Thyroid gland (tissue), 4 donors: ENCODE measurements at regions not wholly inside any gene's neighbourhood (a gene's known extent, or its start where the extent isn't known, plus 50 kb on each side); places are given as distances from the start of the nearest gene placed in this dataset.
"Not testable (repeated sequence)": the region's sequence is repeated elsewhere in the genome, so short reads cannot be mapped to it uniquely, and the experiment has no call there.

Experiments used
- DNase-seq, 2 donors: peaks; one replicate each; pipeline ENCODE4 v3.0.0-alpha.2; 2019
- H3K27ac ChIP-seq, 3 donors: fragments of 200-600 bp; sonication (generic); 1 replicate in 2 of 3; 2 replicates in 1 of 3; pipeline ENCODE4 v1.5.1; 2016 to 2019; ENCODE audit warnings: mild to moderate bottlenecking in 1 of 3, moderate library complexity in 1 of 3
- H3K27me3 ChIP-seq: fragments of 200-600 bp; sonication (generic); one replicate; pipeline ENCODE4 v1.5.1; 2019
- H3K36me3 ChIP-seq, 2 donors: fragments of 200-600 bp; sonication (generic); one replicate each; pipeline ENCODE4 v1.5.1; 2016 to 2019
- H3K4me1 ChIP-seq, 2 donors: fragments of 200-600 bp; sonication (generic); one replicate each; pipeline ENCODE4 v1.5.1; 2017 to 2019
- H3K4me3 ChIP-seq, 3 donors: fragments of 200-600 bp; sonication (generic); replicated peaks in 1 of 3; 1 replicate in 2 of 3; 2 replicates in 1 of 3; pipeline ENCODE4 v1.5.1; 2016; ENCODE audit warnings: mild to moderate bottlenecking in 1 of 3
- H3K9me3 ChIP-seq: fragments of 200-600 bp; sonication (generic); one replicate; pipeline ENCODE4 v1.5.1; 2017
- CTCF ChIP-seq, 6 experiments: fragments of 200-600 bp in 3 of 6; fragments of 450-650 bp in 3 of 6; sonication (generic) in 3 of 6; IDR thresholded peaks; one replicate each; pipeline ENCODE4 v1.5.1; 2016 to 2019; ENCODE audit warnings: antibody characterized with exemption in 6 of 6, mild to moderate bottlenecking in 2 of 6, inconsistent platforms in 1 of 6, moderate library complexity in 1 of 6
- POLR2A ChIP-seq, 2 donors: fragments of 450-650 bp; IDR thresholded peaks; one replicate each; pipeline ENCODE4 v1.6.1; 2017; ENCODE audit warnings: antibody characterized with exemption in 2 of 2, mild to moderate bottlenecking in 2 of 2, moderate library complexity in 1 of 2
- WGBS, 2 donors: methylation state at CpG; one replicate each; pipeline ENCODE4 v1.1.5; 2017; 5-methylcytosine and 5-hydroxymethylcytosine counted together
- intact Hi-C: fragments of 100-400 bp; cut with DNase I; formaldehyde crosslinking; loops from one replicate; pipeline ENCODE4 v1.15.1; 2023

GRCh38 chr7:65268782-65269149 lies 104.9 kb upstream of the ZNF92 start:
- WGBS, 2 donors: 43 to 48% methylated on average over 3 of the region's 3 CpGs
- H3K27me3 ChIP-seq: no peaks in the 10 kb centered on the region
- intact Hi-C loops: no loop called here
- no peak for DNase-seq
- peaks cover 6 to 10% of the 10 kb centered on the region in 2 donors for H3K4me1 ChIP-seq
- no peaks in the 10 kb centered on the region for H3K36me3 ChIP-seq
- no peak overlapping the region for H3K27ac ChIP-seq
- H3K4me3 ChIP-seq: no peak overlapping the region
- H3K9me3 ChIP-seq: no peaks in the 10 kb centered on the region
- TF ChIP-seq CTCF (IDR thresholded peaks at IDR 0.05): no peak
- TF ChIP-seq POLR2A (IDR thresholded peaks at IDR 0.05): no peak

GRCh38 chr7:65265933-65266519 lies 107.6 kb upstream of the ZNF92 start:
- Histone ChIP-seq H3K27ac (no peak overlapping the region), H3K4me3 (no peak overlapping the region), H3K36me3 (no peaks in the 10 kb centered on the region), H3K9me3 (no peaks in the 10 kb centered on the region), H3K4me1 (peaks cover 6 to 10% of the 10 kb centered on the region in 2 donors), H3K27me3 (no peaks in the 10 kb centered on the region)
- TF ChIP-seq CTCF (IDR thresholded peaks at IDR 0.05) (no peak), POLR2A (IDR thresholded peaks at IDR 0.05) (no peak)
- DNase-seq: no peak
- intact Hi-C loops: no loop called here
- WGBS, 2 donors: 66 to 82% methylated on average over 6 to 7 of the region's 7 CpGs

- TF ChIP-seq POLR2A (IDR thresholded peaks at IDR 0.05): no peak
- TF ChIP-seq CTCF (IDR thresholded peaks at IDR 0.05): no peak
- WGBS, 2 donors: 94 to 100% methylated on average over 1 to 5 of the region's 5 CpGs
- no peaks in the 10 kb centered on the region for H3K36me3 ChIP-seq
- peaks cover under 1 to 4% of the 10 kb centered on the region in 2 donors for H3K4me1 ChIP-seq
- H3K27me3 ChIP-seq: no peaks in the 10 kb centered on the region
- no peaks in the 10 kb centered on the region for H3K9me3 ChIP-seq
- intact Hi-C loops: no loop called here
- DNase-seq: no peak
- H3K27ac ChIP-seq: no peak overlapping the region
- H3K4me3 ChIP-seq: no peak overlapping the region
Measured at GRCh38 chr7:65264258-65264657, 109.4 kb upstream of the ZNF92 start.

GRCh38 chr7:65260673-65261072 lies 113.0 kb upstream of the ZNF92 start:
- H3K9me3 ChIP-seq, intact Hi-C loops, H3K4me3 ChIP-seq, H3K4me1 ChIP-seq, H3K27ac ChIP-seq, DNase-seq, H3K27me3 ChIP-seq, H3K36me3 ChIP-seq: not testable (repeated sequence)
- 14% methylated on average over 1 of the region's 6 CpGs; no CpG with 5 or more reads in 1 of the 2 donors for WGBS, 2 donors

- 58 to 69% methylated on average over 6 of the region's 10 CpGs for WGBS, 2 donors
- not testable (repeated sequence) for H3K4me3 ChIP-seq
Measured at GRCh38 chr7:65259864-65260525, 113.7 kb upstream of the ZNF92 start.

GRCh38 chr7:65254061-65254460 lies 119.6 kb upstream of the ZNF92 start:
- H3K4me1 ChIP-seq: peaks cover 0 to 4% of the 10 kb centered on the region in 2 donors
- no peak overlapping the region for H3K4me3 ChIP-seq
- no peak overlapping the region for H3K27ac ChIP-seq
- H3K27me3 ChIP-seq: no peaks in the 10 kb centered on the region
- no peak for DNase-seq
- no peaks in the 10 kb centered on the region for H3K36me3 ChIP-seq
- WGBS, 2 donors: 92% methylated on average over 1 of the region's 1 CpG
- TF ChIP-seq CTCF (IDR thresholded peaks at IDR 0.05) (no peak), POLR2A (IDR thresholded peaks at IDR 0.05) (no peak)
- no peaks in the 10 kb centered on the region for H3K9me3 ChIP-seq
- intact Hi-C loops: no loop called here

More at GRCh38 chr7:65259864-65260525, 113.7 kb upstream of the ZNF92 start:
- intact Hi-C loops, H3K4me1 ChIP-seq, H3K27me3 ChIP-seq, H3K36me3 ChIP-seq, DNase-seq, H3K9me3 ChIP-seq, H3K27ac ChIP-seq: not testable (repeated sequence)
